WTC11 (cell line): ENCODE measurements at regions not wholly inside any gene's neighbourhood (a gene's known extent, or its start where the extent isn't known, plus 50 kb on each side); places are given as distances from the start of the nearest gene placed in this dataset.

Experiments used
- CTCF ChIP-seq: fragments of 200-600 bp; IDR thresholded peaks from 2 replicates; pipeline ENCODE4 v1.8.0; 2022; ENCODE audit warnings: antibody characterized with exemption
- TP53 ChIP-seq: sonication (generic); formaldehyde crosslinking; IDR thresholded peaks from 2 replicates; pipeline ENCODE4 v1.8.1; 2023; ENCODE audit warnings: mild to moderate bottlenecking, missing genetic modification reagents
- ZNF396 ChIP-seq: fragments of 250-450 bp; sonication (Bioruptor Pico); IDR thresholded peaks from 2 replicates; pipeline ENCODE4 v1.8.0; 2021; ENCODE audit warnings: mild to moderate bottlenecking, moderate library complexity, borderline replicate concordance
- TF ChIP-seq, protein P1 (sequence below): sonication (generic); formaldehyde crosslinking; IDR thresholded peaks from 2 replicates; pipeline ENCODE4 v1.8.1; 2022; ENCODE audit warnings: missing genetic modification reagents, borderline replicate concordance
- TF ChIP-seq, protein P2 (sequence below): sonication (generic); formaldehyde crosslinking; IDR thresholded peaks from 2 replicates; pipeline ENCODE4 v1.8.0; 2022; ENCODE audit warnings: mild to moderate bottlenecking, missing genetic modification reagents
- TF ChIP-seq, protein P3 (sequence below): sonication (generic); formaldehyde crosslinking; IDR thresholded peaks from 2 replicates; pipeline ENCODE4 v1.8.1; 2023; ENCODE audit warnings: mild to moderate bottlenecking, missing genetic modification reagents

GRCh38 chr2:8506746-8507145 is 175.1 kb upstream of the ID2 start:
- no peak for TF ChIP-seq CTCF
- TF ChIP-seq, protein P1, sequence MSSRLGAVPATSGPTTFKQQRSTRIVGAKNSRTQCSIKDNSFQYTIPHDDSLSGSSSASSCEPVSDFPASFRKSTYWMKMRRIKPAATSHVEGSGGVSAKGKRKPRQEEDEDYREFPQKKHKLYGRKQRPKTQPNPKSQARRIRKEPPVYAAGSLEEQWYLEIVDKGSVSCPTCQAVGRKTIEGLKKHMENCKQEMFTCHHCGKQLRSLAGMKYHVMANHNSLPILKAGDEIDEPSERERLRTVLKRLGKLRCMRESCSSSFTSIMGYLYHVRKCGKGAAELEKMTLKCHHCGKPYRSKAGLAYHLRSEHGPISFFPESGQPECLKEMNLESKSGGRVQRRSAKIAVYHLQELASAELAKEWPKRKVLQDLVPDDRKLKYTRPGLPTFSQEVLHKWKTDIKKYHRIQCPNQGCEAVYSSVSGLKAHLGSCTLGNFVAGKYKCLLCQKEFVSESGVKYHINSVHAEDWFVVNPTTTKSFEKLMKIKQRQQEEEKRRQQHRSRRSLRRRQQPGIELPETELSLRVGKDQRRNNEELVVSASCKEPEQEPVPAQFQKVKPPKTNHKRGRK (CRISPR knock-in tag): no peak
- no peak for TF ChIP-seq ZNF396 (CRISPR knock-in tag)
- TF ChIP-seq, protein P2, sequence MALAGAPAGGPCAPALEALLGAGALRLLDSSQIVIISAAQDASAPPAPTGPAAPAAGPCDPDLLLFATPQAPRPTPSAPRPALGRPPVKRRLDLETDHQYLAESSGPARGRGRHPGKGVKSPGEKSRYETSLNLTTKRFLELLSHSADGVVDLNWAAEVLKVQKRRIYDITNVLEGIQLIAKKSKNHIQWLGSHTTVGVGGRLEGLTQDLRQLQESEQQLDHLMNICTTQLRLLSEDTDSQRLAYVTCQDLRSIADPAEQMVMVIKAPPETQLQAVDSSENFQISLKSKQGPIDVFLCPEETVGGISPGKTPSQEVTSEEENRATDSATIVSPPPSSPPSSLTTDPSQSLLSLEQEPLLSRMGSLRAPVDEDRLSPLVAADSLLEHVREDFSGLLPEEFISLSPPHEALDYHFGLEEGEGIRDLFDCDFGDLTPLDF (CRISPR knock-in tag): no peak
- TF ChIP-seq, protein P3, sequence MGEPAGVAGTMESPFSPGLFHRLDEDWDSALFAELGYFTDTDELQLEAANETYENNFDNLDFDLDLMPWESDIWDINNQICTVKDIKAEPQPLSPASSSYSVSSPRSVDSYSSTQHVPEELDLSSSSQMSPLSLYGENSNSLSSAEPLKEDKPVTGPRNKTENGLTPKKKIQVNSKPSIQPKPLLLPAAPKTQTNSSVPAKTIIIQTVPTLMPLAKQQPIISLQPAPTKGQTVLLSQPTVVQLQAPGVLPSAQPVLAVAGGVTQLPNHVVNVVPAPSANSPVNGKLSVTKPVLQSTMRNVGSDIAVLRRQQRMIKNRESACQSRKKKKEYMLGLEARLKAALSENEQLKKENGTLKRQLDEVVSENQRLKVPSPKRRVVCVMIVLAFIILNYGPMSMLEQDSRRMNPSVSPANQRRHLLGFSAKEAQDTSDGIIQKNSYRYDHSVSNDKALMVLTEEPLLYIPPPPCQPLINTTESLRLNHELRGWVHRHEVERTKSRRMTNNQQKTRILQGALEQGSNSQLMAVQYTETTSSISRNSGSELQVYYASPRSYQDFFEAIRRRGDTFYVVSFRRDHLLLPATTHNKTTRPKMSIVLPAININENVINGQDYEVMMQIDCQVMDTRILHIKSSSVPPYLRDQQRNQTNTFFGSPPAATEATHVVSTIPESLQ (CRISPR knock-in tag): no peak
- TF ChIP-seq TP53 (CRISPR knock-in tag): no peak
